Fibroblast of peridontal ligament (primary cell): ENCODE measurements at regions not wholly inside any gene's neighbourhood (a gene's known extent, or its start where the extent isn't known, plus 50 kb on each side); places are given as distances from the start of the nearest gene placed in this dataset.
"Not testable (repeated sequence)": the region's sequence is repeated elsewhere in the genome, so short reads cannot be mapped to it uniquely, and the experiment has no call there.

ENCODE experiments used
- DNase-seq: peaks from one replicate; pipeline ENCODE4 v3.0.0-alpha.2; 2010; ENCODE audit errors: extremely low read depth

DNA sequence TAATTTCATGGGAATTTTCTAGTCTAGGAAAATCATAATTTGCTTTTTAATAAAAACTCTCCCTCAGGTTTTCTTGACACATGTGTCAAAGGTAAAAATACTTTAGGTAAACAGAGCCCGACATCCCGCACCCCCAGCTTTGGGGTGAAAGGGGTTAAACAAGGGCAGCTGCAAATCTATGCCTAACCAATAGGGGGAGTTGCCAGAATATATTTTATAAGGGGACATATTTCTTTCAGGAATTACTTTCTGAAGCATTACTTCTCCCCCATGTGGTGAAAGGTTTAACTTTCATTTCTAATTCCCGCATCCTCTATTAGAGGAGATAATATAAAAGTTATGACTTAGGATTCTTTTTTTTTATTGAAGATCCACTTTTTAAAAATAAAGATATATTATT lies 53.9 kb upstream of the HEPH start:
- DNase-seq = peak; percentile 22

DNA sequence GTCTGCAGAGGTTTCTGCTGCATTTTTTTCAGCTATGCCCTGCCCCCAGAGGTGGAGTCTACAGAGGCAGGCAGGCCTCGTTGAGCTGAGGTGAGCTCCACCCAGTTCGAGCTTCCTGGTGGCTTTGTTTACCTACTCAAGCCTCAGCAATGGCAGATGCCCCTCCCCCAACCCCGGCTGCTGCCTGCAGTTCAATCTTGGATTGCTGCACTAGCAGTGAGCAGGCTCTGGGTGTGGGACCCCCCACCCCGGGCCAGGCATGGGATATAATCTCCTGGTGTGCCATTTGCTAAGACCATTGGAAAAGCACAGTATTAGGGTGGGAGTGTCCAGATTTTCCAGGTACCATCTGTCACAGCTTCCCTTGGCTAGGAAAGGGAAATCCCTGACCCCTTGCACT lies 56.2 kb upstream of the HEPH start:
- not testable (repeated sequence) for DNase-seq

DNA sequence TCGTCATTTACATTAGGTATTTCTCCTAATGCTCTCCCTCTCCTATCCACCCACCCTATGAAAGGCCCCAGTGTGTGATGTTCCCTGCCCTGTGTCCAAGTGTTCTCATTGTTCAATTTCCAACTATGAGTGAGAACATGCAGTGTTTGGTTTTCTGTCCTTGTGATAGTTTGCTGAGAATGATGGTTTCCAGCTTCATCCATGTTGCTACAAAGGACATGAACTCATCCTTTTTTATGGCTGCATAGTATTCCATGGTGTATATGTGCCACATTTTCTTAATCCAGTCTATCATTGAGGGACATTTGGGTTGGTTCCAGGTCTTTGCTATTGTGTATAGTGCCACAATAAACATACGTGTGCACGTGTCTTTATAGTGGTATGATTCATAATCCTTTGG lies 61.6 kb upstream of the HEPH start:
- not testable (repeated sequence) for DNase-seq

DNA sequence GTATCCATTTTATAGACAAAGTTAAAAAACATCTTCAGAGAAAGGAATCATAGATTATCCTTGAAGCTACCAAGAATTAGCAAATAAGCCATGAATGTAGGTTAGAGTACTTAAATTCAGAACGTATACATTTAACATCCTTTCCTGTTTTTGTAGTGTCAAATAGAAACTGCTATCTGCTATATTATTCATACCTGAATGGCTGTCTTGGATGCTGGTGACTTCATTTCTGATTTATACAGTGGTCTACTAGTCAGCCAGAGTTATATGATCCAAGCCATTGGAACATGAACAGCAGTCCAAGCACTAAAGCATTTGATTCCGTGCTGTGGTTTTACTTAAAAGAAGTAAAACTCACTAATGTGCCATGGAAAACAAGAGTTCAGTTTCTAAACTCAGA lies 58.3 kb upstream of the VSIG4 start:
- no peak for DNase-seq

DNA sequence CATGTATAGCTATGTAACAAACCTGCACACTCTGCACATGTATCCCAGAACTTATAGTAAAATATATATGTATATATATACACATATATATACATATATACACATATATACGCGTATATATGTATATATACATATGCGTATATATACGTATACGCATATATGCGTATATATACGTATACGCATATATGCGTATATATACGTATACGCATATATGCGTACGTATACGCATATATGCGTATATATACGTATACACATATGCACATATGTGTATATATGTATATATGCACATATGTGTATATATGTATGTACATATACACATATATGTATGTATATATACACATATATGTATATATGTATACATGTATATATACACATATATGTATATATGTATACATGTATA lies 57.1 kb upstream of the VSIG4 start:
- not testable (repeated sequence) for DNase-seq

DNA sequence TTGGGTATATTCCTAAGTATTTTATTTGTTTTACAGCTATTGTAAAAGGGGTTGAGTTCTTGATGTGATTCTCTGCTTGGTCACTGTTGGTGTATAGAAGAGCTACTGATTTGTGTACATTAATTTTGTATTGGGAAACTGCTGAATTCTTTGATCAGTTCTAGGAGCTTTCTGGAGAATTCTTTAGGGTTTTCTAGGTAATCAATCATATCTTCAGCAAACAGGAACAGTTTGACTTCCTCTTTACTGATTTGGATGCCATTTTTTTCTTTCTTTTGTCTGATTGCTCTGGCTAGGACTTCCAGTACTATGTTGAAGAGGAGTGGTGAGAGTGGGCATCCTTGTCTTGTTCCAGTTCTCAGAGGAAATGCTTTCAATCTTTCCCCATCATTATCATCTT lies 50.1 kb upstream of the VSIG4 start:
- DNase-seq = not testable (repeated sequence)
